Mesothelial cell of epicardium (in vitro differentiated cells): ENCODE measurements at regions not wholly inside any gene's neighbourhood (a gene's known extent, or its start where the extent isn't known, plus 50 kb on each side); places are given as distances from the start of the nearest gene placed in this dataset.

Experiments used
- DNase-seq, 2 experiments: peaks; one replicate each; pipeline ENCODE4 v3.0.0; 2021; ENCODE audit warnings: low spot score in 2 of 2; ENCODE audit not compliant: unreplicated experiment in 2 of 2
- H3K27ac Mint-ChIP-seq: 2 replicates; pipeline ENCODE4 v1.8.0; 2021; ENCODE audit warnings: mixed read lengths
- H3K27me3 Mint-ChIP-seq: 2 replicates; pipeline ENCODE4 v1.8.0; 2021; ENCODE audit warnings: low read depth, mixed read lengths
- H3K36me3 Mint-ChIP-seq: 2 replicates; pipeline ENCODE4 v1.8.0; 2021; ENCODE audit warnings: mixed read lengths
- H3K4me1 Mint-ChIP-seq: 2 replicates; pipeline ENCODE4 v1.8.0; 2021; ENCODE audit warnings: mixed read lengths
- H3K4me3 Mint-ChIP-seq: 2 replicates; pipeline ENCODE4 v1.8.0; 2021; ENCODE audit warnings: mild to moderate bottlenecking, moderate library complexity, mixed read lengths
- H3K9me3 Mint-ChIP-seq: 2 replicates; pipeline ENCODE4 v1.8.0; 2021; ENCODE audit warnings: mixed read lengths
- TF ChIP-seq, protein P1 (sequence below): fragments of 200-600 bp; sonication (generic); IDR thresholded peaks from one replicate; pipeline ENCODE4 v1.5.0; 2021; ENCODE audit warnings: antibody characterized with exemption; ENCODE audit not compliant: unreplicated experiment

DNA sequence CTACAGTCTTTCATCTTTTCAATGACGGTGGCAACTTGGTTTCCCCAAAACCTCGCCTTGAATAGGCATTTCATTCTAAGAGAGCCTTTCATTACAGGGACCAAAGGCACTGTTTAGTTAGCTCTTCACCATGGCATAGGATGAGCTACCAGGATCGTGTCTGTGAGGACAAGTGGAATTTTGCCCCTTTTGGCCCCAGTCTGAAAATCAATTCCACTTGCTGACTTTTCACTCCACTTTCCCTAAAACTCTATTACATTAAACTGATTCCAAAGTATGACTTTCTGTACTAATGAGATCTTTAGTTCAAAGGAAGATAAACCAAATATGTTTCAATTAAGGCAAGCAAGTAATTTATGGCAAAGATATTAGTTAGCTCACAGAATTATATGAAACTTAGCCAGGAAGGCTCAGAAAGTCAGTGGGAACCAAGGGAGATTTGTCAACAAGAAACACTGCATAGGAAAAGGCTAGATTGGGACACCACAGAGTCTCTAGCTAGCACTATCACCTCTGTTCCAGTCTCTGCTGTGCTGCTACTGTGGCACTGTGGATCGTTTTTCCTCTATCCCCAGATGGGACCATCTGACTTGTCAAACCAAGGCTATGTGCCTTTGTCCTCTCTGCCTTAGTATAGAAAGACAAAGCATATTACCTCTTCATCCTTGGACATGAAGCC lies 145.6 kb downstream of the SLC7A11 start:
- Mint-ChIP-seq H3K4me1 (peaks cover 29% of the 10 kb centered on the region), H3K27ac (no peak overlapping the region)

DNA sequence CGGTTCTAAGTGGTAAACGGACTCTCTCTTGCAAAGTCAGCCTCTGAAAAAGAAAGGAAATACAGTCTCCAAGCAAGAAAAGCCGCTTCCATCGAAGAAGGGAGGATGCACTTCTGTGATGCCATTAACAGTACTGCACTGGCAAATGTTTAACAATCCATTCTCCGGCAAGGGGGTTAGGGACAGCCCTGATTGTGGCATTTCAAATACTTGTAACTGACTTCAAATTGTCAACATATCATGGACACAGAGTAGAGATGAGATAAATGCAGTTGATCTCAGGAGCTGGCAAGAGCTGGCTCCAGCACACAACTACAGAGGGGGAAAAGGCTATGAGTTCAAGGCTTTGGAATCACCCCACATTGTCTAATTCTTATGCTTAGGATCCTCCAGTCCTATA lies 146.8 kb downstream of the SLC7A11 start:
- no peaks in the 10 kb centered on the region for H3K36me3 Mint-ChIP-seq
- no peak overlapping the region for H3K27ac Mint-ChIP-seq

More for the DNA sequence above, 145.6 kb downstream of the SLC7A11 start:
- no peak overlapping the region for H3K4me3 Mint-ChIP-seq
- H3K27me3 Mint-ChIP-seq, result no peaks in the 10 kb centered on the region
- H3K9me3 Mint-ChIP-seq, result no peaks in the 10 kb centered on the region
- TF ChIP-seq, protein P1, sequence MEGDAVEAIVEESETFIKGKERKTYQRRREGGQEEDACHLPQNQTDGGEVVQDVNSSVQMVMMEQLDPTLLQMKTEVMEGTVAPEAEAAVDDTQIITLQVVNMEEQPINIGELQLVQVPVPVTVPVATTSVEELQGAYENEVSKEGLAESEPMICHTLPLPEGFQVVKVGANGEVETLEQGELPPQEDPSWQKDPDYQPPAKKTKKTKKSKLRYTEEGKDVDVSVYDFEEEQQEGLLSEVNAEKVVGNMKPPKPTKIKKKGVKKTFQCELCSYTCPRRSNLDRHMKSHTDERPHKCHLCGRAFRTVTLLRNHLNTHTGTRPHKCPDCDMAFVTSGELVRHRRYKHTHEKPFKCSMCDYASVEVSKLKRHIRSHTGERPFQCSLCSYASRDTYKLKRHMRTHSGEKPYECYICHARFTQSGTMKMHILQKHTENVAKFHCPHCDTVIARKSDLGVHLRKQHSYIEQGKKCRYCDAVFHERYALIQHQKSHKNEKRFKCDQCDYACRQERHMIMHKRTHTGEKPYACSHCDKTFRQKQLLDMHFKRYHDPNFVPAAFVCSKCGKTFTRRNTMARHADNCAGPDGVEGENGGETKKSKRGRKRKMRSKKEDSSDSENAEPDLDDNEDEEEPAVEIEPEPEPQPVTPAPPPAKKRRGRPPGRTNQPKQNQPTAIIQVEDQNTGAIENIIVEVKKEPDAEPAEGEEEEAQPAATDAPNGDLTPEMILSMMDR, result no peak
- no peak for DNase-seq
- no peaks in the 10 kb centered on the region for H3K36me3 Mint-ChIP-seq

DNA sequence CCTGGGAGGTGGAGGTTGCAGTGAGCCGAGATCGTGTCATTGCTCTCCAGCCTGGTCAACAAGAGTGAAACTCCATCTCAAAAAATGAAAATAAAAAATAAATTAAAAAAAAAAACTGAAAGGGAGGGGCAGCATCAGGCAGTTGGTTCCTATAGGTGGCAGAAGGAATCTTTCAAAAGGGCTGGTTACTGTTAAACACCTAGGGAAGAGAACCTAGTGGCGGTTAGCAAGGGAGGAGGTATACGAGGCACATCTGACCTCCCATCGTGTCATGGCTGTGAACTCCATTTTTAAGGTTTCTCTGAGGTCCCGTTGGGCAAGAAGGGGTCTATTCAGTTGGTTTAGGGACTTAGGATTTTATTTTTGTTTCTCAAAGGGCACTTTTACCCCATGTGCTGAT lies 150.1 kb downstream of the SLC7A11 start:
- Mint-ChIP-seq H3K4me3 (no peak overlapping the region), H3K27me3 (no peaks in the 10 kb centered on the region)
- TF ChIP-seq, protein P1, result no peak

More for the DNA sequence above, 146.8 kb downstream of the SLC7A11 start:
- TF ChIP-seq, protein P1, result no peak
- Mint-ChIP-seq H3K4me1 (peaks cover 36% of the 10 kb centered on the region), H3K4me3 (no peak overlapping the region), H3K27me3 (no peaks in the 10 kb centered on the region), H3K9me3 (no peaks in the 10 kb centered on the region)
- no peak for DNase-seq

DNA sequence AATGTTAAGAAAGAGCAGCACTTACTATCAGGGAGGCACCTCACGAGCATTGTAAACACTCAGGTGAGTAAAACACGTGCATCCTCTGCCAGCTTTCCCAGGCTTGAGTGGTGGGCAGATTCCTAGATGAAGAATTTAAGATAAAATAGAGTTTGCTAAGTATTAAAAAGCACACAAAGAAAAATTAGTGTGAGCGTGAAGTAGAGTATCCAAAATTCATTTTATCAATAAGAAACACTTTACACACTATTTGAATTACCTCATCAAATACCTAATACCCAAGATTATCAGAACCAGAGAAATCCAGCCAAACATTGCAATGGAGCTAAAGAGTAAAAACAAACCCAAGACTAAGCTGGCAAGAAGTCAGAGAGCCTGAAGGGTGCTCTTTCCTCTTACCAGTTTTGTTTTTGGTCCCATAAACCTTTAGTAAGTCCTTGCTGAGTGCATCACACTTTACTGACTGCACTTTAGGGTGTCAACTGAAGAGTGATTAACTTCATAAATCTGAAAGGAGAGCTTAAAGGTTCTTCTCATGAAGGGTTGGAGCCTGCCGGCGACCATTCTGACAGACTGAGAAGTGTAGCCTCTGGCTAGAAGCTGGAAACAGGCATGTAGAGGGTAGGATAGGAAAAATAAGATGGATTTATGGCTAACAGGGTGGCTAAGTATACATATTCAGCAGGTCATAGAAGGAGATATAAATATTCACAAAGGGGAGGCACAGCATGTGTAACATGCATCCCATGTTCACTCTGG lies 151.1 kb downstream of the SLC7A11 start:
- peak overlapping the region; percentile 57 for H3K4me3 Mint-ChIP-seq
- DNase-seq, result no peak
- no peaks in the 10 kb centered on the region for H3K27me3 Mint-ChIP-seq

More for the DNA sequence above, 150.1 kb downstream of the SLC7A11 start:
- H3K27ac Mint-ChIP-seq, result no peak overlapping the region
- no peaks in the 10 kb centered on the region for H3K36me3 Mint-ChIP-seq
- H3K9me3 Mint-ChIP-seq, result no peaks in the 10 kb centered on the region
- DNase-seq, result no peak
- H3K4me1 Mint-ChIP-seq, result peaks cover 31% of the 10 kb centered on the region

DNA sequence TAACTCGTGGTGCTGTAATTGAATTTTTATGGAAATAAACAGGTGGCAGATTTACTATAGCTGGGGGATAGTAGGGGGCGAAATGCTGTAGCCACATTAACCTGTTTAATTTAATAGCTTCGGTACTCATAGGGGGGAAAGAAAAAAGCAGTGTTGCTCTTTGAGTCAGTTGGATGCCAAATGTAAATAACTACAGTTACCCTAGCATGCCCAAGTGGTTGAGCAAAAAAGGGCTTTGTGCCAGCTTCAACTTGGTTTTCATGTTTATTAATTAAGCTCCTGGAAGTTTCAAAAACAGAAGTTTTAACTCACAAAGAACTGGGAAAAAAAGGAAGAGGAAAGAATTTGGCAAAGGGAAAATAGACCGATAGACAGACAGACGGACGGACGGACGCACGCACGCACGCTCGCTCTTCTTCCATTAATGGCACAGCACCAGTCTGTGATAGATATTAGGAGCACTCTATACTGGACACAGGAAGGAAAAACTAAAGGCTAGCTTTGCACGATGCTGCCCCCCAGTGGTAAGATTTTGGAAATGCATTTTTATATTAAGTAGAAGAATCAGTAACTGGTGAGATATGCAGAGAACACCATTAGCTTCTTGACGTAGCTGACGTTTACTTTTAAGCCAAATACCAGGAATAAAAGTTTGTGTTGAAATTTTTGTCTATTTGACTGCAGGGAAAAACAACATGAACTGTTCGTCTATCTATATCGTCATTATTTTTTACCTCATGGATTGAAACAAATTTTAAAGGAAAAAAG lies 151.8 kb downstream of the SLC7A11 start:
- Mint-ChIP-seq H3K27me3 (no peaks in the 10 kb centered on the region), H3K4me1 (peaks cover 36% of the 10 kb centered on the region), H3K36me3 (no peaks in the 10 kb centered on the region), H3K4me3 (peak overlapping the region; percentile 57), H3K9me3 (no peaks in the 10 kb centered on the region), H3K27ac (no peak overlapping the region)
- peak in 1 of 2 experiments; percentile 69 for DNase-seq
- TF ChIP-seq, protein P1, result peak; percentile 95

More for the DNA sequence above, 151.1 kb downstream of the SLC7A11 start:
- Mint-ChIP-seq H3K4me1 (peaks cover 36% of the 10 kb centered on the region), H3K36me3 (no peaks in the 10 kb centered on the region), H3K9me3 (no peaks in the 10 kb centered on the region), H3K27ac (peak overlapping the region; percentile 47)
- TF ChIP-seq, protein P1, result no peak
